Uterus (tissue), 3 donors: ENCODE measurements at regions not wholly inside any gene's neighbourhood (a gene's known extent, or its start where the extent isn't known, plus 50 kb on each side); places are given as distances from the start of the nearest gene placed in this dataset.

ENCODE experiments used
- DNase-seq, 2 donors: peaks; one replicate each; pipeline ENCODE4 v3.0.0-alpha.2; 2019 to 2020
- H3K27ac ChIP-seq, 2 donors: fragments of 200-600 bp; sonication (generic); 1 replicate in 1 of 2; 2 replicates in 1 of 2; pipeline ENCODE4 v1.5.1; 2016 to 2018
- H3K27me3 ChIP-seq, 2 donors: fragments of 200-600 bp; sonication (generic); one replicate each; pipeline ENCODE4 v1.5.1; 2018 to 2019; ENCODE audit warnings: control low read depth in 1 of 2
- H3K36me3 ChIP-seq, 2 donors: fragments of 200-600 bp; sonication (generic); one replicate each; pipeline ENCODE4 v1.5.1; 2019; ENCODE audit warnings: control low read depth in 1 of 2
- H3K4me1 ChIP-seq, 2 donors: fragments of 200-600 bp; sonication (generic); one replicate each; pipeline ENCODE4 v1.5.1; 2018 to 2019; ENCODE audit warnings: control low read depth in 1 of 2
- H3K4me3 ChIP-seq, 2 donors: fragments of 200-600 bp; sonication (generic); 1 replicate in 1 of 2; 2 replicates in 1 of 2; pipeline ENCODE4 v1.5.1; 2018 to 2019; ENCODE audit warnings: mild to moderate bottlenecking in 1 of 2
- H3K9me3 ChIP-seq, 2 donors: fragments of 200-600 bp; sonication (generic); one replicate each; pipeline ENCODE4 v1.5.1; 2019; ENCODE audit warnings: control low read depth in 1 of 2
- POLR2A ChIP-seq, 2 donors: fragments of 450-650 bp; IDR thresholded peaks; one replicate each; pipeline ENCODE4 v1.6.1; 2016; ENCODE audit warnings: antibody characterized with exemption in 2 of 2, mild to moderate bottlenecking in 1 of 2, moderate library complexity in 1 of 2
- intact Hi-C: fragments of 100-400 bp; cut with DNase I; formaldehyde crosslinking; loops from one replicate; pipeline ENCODE4 v1.15.1; 2023; ENCODE audit warnings: low total_unique reads
- TF ChIP-seq, protein P1 (sequence below), 4 experiments: fragments of 200-600 bp in 2 of 4; fragments of 450-650 bp in 2 of 4; sonication (generic) in 2 of 4; IDR thresholded peaks; one replicate each; pipeline ENCODE4 v1.5.1; 2016 to 2019; ENCODE audit warnings: antibody characterized with exemption in 4 of 4, mild to moderate bottlenecking in 2 of 4, moderate library complexity in 1 of 4
- donor health status: DM: yes; HTN: yes; CAD: no.

DNA sequence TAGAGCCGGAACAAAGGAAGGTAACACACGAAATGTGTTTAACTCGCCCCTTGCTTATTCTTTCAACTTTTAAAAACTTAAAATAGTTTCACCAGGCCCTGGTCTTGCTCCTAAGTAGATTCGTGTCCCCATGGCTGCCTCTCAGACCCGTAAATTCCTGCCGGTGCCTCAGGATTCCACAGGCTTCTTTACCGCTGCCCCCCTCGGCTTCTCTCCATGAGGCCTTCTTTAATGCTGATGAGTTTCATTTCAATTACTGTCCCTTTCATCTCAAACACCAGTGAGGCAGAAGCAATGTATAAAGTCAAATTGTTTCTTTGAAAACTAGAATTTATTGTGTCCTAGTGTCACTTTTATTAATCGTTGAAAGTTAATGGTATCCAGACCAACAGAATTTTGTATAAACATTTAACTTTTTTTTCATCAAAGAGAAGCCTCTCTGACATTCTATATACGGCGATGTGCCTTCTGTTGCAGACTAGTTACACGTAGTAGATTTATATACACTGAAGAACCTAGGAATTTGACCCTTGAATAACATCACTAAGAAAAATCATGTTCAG is 225.2 kb downstream of the C7orf25 start:
- Histone ChIP-seq H3K4me3 (no peak overlapping the region), H3K27ac (no peak overlapping the region), H3K9me3 (no peaks in the 10 kb centered on the region), H3K4me1 (peaks cover 0 to 6% of the 10 kb centered on the region in 2 donors), H3K36me3 (no peaks in the 10 kb centered on the region), H3K27me3 (no peaks in the 10 kb centered on the region)
- no peak for DNase-seq
- intact Hi-C loops, result no loop called here
- no peak for TF ChIP-seq POLR2A (IDR thresholded peaks at IDR 0.05)
- TF ChIP-seq, protein P1, sequence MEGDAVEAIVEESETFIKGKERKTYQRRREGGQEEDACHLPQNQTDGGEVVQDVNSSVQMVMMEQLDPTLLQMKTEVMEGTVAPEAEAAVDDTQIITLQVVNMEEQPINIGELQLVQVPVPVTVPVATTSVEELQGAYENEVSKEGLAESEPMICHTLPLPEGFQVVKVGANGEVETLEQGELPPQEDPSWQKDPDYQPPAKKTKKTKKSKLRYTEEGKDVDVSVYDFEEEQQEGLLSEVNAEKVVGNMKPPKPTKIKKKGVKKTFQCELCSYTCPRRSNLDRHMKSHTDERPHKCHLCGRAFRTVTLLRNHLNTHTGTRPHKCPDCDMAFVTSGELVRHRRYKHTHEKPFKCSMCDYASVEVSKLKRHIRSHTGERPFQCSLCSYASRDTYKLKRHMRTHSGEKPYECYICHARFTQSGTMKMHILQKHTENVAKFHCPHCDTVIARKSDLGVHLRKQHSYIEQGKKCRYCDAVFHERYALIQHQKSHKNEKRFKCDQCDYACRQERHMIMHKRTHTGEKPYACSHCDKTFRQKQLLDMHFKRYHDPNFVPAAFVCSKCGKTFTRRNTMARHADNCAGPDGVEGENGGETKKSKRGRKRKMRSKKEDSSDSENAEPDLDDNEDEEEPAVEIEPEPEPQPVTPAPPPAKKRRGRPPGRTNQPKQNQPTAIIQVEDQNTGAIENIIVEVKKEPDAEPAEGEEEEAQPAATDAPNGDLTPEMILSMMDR (IDR thresholded peaks at IDR 0.05), result no peak

DNA sequence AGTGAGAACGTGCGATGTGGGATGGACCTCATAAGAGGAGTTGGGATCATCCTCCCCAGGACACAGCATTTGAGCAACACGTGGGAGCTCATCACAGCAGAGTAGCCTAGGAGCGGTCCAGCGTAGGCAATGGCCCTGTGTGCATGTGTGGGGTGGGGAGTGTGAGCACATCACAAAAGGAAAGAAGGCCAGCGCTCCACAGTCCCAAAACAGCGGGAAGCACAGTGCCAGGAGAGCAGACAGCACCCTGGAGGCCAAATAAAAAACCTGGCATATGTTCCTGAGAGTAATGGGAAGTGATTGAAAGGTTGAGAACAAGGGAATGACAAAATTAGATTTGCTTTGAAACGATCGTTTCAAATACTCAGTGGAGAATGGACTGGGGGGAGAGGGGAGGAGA is 226.0 kb downstream of the C7orf25 start:
- Histone ChIP-seq H3K27me3 (no peaks in the 10 kb centered on the region), H3K27ac (no peak overlapping the region), H3K4me1 (peaks cover 0 to 6% of the 10 kb centered on the region in 2 donors), H3K36me3 (no peaks in the 10 kb centered on the region), H3K4me3 (no peak overlapping the region), H3K9me3 (no peaks in the 10 kb centered on the region)
- intact Hi-C loops, result no loop called here
- DNase-seq, result no peak
- TF ChIP-seq, protein P1 (IDR thresholded peaks at IDR 0.05), result no peak

DNA sequence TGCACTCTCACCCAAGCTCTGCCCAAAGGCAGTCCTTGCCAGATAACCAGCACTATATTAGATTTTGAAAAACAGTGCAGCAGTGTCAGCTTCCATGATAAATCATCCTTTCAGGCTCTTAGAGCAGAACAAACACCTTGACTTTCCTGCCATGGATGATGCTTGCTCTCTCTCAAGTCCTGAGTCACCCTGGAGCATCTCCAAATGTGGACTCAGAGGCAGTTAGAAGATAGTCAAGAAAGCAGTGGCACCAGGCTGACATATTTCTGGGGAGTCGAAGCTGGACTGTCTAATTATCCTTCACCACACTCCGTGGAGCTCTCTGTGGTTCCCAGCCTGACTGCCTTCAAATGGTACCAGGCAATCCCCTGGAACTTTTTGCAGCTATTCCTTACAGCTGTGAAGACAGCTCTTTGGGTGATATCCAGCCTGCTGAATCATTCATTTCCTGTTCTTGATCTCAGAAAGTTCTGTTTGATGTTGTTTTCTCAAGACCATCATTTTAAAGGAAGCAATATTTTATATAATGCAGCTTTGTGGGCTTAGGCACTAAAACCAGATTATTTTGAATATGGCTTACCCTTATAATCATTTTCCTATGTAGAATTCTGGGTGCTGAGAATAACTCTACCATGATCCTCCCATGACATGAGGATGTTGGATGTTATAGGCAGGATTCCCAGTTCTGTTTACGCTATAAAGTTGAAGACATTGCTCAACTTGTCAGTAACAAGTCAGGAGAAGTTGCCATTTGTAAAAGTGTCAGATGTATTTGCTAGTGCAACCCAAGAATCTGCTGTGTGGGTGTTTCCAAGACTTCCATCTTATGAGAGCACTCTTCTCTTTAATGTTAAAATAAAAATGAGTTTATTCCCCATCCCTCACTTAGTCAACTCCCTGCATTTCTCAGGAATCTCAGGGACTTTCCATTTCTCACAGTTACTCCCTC is 233.8 kb downstream of the C7orf25 start:
- H3K27ac ChIP-seq, result peak overlapping the region; percentile 38 to 63
- no peaks in the 10 kb centered on the region for H3K27me3 ChIP-seq
- no peaks in the 10 kb centered on the region for H3K4me1 ChIP-seq
- TF ChIP-seq, protein P1 (IDR thresholded peaks at IDR 0.05), result no peak
- TF ChIP-seq POLR2A (IDR thresholded peaks at IDR 0.05), result no peak
- no peaks in the 10 kb centered on the region for H3K9me3 ChIP-seq
- no peak overlapping the region for H3K4me3 ChIP-seq
- no peaks in the 10 kb centered on the region for H3K36me3 ChIP-seq
- intact Hi-C loops, result no loop called here
- DNase-seq, result peak; percentile 72 to 92

DNA sequence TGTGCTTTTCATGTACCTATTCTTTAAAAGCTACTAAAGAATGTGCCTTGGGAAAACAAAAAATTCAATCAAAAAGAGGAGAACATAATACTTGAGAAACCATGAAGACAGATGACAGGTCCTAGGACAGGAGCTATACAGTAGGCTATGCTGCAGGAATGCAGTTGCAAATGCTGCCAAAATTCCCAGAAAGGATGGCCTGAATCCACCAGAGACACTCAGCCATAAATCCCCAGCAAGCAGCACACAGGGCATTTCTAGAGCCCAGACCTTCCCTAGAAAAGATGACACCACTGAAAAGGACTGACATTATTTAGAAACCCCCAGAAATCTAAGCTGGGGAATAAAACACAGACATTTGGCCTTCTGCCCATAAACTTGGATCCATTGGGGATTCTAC is 237.3 kb downstream of the C7orf25 start:
- H3K27me3 ChIP-seq, result no peaks in the 10 kb centered on the region
- H3K27ac ChIP-seq, result no peak overlapping the region
- H3K9me3 ChIP-seq, result no peaks in the 10 kb centered on the region
- no peak overlapping the region for H3K4me3 ChIP-seq
- TF ChIP-seq POLR2A (IDR thresholded peaks at IDR 0.05), result no peak
- TF ChIP-seq, protein P1 (IDR thresholded peaks at IDR 0.05), result no peak
- DNase-seq, result no peak
- no peaks in the 10 kb centered on the region for H3K36me3 ChIP-seq
- no peaks in the 10 kb centered on the region for H3K4me1 ChIP-seq
- intact Hi-C loops, result no loop called here

DNA sequence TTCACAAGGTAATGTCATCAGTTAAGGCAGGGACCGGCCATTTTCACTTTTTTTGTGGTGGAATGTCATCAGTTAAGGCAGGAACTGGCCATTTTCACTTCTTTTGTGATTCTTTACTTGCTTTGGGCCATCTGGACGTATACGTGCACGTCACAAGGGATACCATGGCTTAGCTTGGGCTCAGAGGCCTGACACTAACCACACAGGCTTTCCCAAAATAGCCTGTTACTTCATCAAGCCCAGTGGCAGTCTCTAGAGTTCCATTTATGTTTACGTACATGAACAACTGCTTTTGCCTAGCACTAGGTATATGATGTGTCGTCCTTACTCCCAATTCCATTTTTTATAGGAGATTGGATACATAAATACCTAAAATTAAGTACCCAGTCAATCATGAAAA is 237.9 kb downstream of the C7orf25 start:
- no peaks in the 10 kb centered on the region for H3K4me1 ChIP-seq
- no peaks in the 10 kb centered on the region for H3K36me3 ChIP-seq
- no peak overlapping the region for H3K4me3 ChIP-seq
- intact Hi-C loops, result no loop called here
- H3K27me3 ChIP-seq, result no peaks in the 10 kb centered on the region
- H3K9me3 ChIP-seq, result no peaks in the 10 kb centered on the region
- no peak overlapping the region for H3K27ac ChIP-seq
- no peak for TF ChIP-seq POLR2A (IDR thresholded peaks at IDR 0.05)
- TF ChIP-seq, protein P1 (IDR thresholded peaks at IDR 0.05), result no peak
- no peak for DNase-seq
